IMR-90 (cell line): ENCODE measurements at regions not wholly inside any gene's neighbourhood (a gene's known extent, or its start where the extent isn't known, plus 50 kb on each side); places are given as distances from the start of the nearest gene placed in this dataset.

ENCODE experiments used
- BHLHE40 ChIP-seq: fragments of 150-350 bp; IDR thresholded peaks from 2 replicates; pipeline ENCODE4 v1.6.1; 2016; ENCODE audit warnings: mild to moderate bottlenecking, low read depth, low read length
- CEBPB ChIP-seq: IDR thresholded peaks from 2 replicates; pipeline ENCODE4 v1.6.1; 2012; ENCODE audit warnings: low read depth, low read length, improper control_type of control experiment
- CTCF ChIP-seq: conservative IDR thresholded peaks from 2 replicates; pipeline ENCODE4 v1.5.1; 2012; ENCODE audit warnings: mild to moderate bottlenecking, low read depth, low read length, improper control_type of control experiment
- MXI1 ChIP-seq: IDR thresholded peaks from 2 replicates; pipeline ENCODE4 v1.6.1; 2012; ENCODE audit warnings: low read depth, mild to moderate bottlenecking, low read length, moderate library complexity, borderline replicate concordance
- POLR2A ChIP-seq: IDR thresholded peaks from 2 replicates; pipeline ENCODE4 v1.6.1; 2012; ENCODE audit warnings: mild to moderate bottlenecking, low read depth, low read length
- RAD21 ChIP-seq: IDR thresholded peaks from 2 replicates; pipeline ENCODE4 v1.6.1; 2012; ENCODE audit warnings: low read length, improper control_type of control experiment
- RCOR1 ChIP-seq: IDR thresholded peaks from 2 replicates; pipeline ENCODE4 v1.6.1; 2012; ENCODE audit warnings: mild to moderate bottlenecking, low read length, improper control_type of control experiment; ENCODE audit not compliant: insufficient replicate concordance
- RFX5 ChIP-seq: IDR thresholded peaks from 2 replicates; pipeline ENCODE4 v1.8.0; 2012; ENCODE audit warnings: low read depth, mild to moderate bottlenecking, low read length, moderate library complexity
- SMC3 ChIP-seq: fragments of 150-350 bp; IDR thresholded peaks from 2 replicates; pipeline ENCODE4 v1.6.1; 2016; ENCODE audit warnings: low read depth, mild to moderate bottlenecking, antibody characterized with exemption, low read length, moderate library complexity

DNA sequence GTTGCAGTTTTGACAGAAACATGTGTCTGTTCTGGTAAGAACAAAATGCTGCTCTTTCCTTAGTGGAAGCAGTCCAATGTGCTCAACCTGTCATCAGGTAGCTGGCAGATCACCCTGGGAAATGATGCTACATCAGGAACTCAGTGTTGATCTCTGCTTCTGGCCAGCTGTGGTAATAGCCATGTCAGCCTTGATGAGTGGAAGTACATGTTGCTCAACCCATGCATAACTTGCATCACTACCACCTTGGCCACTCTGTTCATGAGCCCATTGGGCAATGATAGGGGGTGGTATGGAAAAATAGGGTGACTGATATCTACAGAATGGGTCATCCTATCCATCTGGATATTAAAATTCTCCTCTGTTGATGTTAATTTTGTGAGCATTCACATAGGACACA, 411.0 kb downstream of the C12orf50 start:
- TF ChIP-seq CTCF (no peak), POLR2A (no peak), RCOR1 (no peak), SMC3 (no peak), RFX5 (no peak), CEBPB (no peak), MXI1 (no peak), RAD21 (no peak), BHLHE40 (no peak)
